Islet precursor cell (in vitro differentiated cells): ENCODE measurements at regions not wholly inside any gene's neighbourhood (a gene's known extent, or its start where the extent isn't known, plus 50 kb on each side); places are given as distances from the start of the nearest gene placed in this dataset.

Experiments used
- DNase-seq: peaks from one replicate; pipeline ENCODE4 v3.0.0-alpha.2; 2018

DNA sequence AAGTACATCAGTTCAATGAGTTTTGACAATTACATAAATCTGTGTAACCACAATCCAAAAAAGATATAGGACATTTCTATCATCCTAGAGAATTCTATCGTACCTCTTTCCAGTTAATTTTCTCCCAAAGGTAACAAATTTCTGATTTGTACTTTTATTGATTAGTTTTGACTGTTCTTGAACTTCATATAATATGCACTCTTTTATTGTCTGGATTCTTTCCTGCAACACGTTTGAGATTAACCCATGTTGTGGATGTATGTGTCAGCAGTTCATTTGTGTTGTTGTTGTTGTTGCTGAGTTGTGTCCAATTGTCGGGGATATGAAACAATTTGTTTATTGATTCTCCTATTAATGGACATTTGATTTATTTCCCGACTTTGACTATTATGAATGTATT, 145.9 kb upstream of the WDR11 start:
- no peak for DNase-seq

- no peak for DNase-seq
Measured at GRCh38 chr10:120710076-120710475, 141.1 kb upstream of the WDR11 start.

DNA sequence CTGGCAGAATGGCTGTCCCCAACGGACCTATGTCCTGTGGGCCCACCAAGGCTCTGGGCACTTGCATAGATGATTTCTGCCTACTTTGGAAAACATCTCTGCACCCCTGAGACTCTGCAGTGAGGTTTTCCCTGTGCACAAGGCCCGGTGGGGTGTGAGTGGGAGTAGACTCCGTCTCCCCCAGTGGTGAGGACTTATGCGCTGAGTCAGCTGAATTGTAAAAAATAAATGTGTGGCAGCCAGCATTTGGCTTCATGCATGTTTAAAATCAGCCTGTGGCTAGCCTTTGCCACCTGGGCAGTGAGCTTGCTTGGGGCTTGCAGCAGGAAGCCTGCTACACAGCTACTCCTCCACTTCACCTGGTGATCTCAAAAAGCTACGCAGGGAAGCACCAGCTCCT, 139.3 kb upstream of the WDR11 start:
- DNase-seq: no peak

- DNase-seq: no peak
Measured at GRCh38 chr10:120713573-120714205, 137.5 kb upstream of the WDR11 start.

DNA sequence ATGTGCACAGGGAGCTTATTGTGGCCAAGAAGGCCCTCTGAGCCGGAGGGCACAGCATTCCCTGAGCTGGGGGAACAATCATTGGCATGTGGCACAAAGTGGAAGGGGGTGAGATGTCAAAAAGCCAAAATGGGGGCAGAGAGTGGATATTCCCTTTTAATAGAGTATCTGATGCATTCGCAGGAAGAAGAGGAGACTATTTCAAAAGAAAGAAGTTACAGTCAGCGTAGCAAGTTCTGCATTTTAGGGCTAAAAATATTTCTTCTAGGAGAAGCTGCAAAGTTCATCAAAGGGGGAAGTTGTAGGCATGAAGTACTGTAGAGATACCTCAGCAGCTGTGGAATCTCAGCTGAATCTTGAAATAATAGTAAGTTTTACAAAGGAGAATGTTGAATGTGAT, 136.0 kb upstream of the WDR11 start:
- DNase-seq: no peak

DNA sequence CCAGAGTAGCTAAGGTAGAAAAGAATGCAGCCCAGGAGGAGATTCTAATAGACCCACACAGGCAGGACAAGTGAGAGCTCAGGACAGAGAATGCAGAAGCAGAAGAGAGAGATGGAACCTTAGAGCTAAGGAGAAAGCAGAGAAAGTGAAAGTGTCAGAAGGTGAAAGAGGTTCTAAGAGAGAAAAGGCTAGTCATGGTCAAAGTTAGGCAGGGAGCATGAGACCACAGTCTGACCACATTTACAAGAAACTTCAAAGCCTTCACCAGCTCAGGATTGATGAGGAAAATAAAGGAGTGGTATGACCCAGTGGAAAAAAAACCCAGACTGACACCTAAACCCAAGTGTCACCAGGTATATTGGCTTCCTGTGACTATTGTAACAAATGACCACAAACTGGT, 131.8 kb upstream of the WDR11 start:
- DNase-seq: no peak

- no peak for DNase-seq
Measured at GRCh38 chr10:120727001-120727400, 124.2 kb upstream of the WDR11 start.

GRCh38 chr10:120729547-120729946, 121.6 kb upstream of the WDR11 start:
- no peak for DNase-seq

DNA sequence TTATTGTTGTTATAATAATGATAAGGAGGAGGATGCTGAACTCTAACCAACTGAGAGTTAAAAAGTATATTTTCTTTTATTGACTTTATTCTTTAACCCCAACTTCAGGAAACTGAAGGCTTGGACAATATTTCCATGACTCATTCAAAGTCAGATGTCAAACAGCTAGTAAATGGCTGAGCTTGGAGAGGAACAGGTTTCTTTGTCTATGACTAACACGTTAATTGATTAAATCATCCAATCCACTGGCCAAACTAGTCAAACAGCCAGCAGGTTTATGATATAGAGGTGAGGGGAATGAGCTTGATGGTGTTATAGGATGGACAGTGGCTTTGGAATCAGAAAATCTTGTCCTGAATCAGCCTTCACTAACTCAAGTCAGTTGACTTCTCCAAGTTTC, 119.1 kb upstream of the WDR11 start:
- DNase-seq: no peak

- no peak for DNase-seq
Measured at GRCh38 chr10:120732643-120733313, 118.4 kb upstream of the WDR11 start.

DNA sequence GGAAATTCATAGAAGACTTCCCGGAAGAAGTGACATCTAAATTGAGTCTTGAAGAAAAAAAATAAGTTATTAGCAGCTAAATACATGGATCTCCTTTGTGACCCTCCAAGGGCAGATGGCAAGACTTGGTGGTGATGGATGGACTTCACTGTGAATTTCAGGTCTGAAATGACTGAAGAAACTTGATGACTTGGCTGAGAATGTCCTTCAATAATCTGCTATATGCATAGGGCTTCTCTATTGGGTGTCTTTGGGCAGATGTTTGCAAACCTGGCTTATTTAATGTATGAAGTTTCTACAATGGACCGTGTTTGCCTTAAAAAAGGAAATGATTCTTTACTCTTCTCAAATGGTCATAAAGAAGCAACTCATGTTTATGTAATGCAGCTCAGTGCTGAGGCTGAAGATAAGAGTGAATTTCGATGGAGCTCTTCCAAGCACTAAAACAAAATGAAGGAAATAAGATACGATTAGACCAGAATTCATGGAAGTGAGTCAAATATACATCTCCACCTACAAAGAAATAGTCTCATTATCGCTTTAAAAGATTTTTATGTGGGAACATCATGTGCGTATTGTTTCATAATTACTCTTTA, 116.6 kb upstream of the WDR11 start:
- DNase-seq: no peak

- DNase-seq: no peak
Measured at GRCh38 chr10:120735315-120735714, 115.8 kb upstream of the WDR11 start.

- no peak for DNase-seq
Measured at GRCh38 chr10:120735773-120736371, 115.3 kb upstream of the WDR11 start.

DNA sequence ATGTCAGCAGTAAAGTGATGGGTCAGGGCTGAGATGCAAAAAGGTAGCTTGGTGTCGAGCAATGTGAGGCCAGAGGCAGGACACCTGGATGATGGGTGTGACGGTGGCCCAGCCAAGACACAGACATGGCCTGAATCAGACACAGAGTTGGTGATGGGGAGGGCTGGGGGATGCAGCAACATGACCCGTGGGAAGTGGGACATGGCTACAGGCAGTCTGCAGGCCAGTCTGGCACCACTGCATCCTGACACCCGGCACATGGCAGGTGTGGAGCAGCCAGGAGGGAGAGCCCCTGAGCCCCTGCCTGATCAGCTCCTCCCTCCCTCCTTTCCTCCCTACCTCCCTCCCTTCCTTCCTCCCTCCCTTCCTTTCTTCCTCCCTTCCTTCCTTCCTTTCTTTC, 114.8 kb upstream of the WDR11 start:
- DNase-seq: no peak

DNA sequence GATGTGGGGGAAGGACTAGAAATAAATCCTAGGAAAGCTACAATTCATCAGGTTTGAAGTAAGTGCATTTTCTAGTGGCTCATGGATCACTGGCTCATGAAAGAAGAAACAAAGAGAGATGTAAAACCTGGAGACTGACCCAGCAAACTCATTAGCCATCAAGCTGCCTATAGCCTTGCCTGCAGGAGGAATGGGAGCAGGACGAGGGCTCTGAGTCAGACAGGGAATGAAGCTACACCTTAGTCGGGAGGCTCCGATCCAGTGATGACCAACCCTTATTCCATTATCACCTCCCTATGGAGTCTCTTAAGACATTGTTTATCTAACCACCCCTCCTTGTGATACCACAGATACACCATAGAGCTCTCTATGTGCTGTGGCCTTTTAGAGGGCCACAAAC, 112.5 kb upstream of the WDR11 start:
- no peak for DNase-seq

GRCh38 chr10:120741396-120741795, 109.8 kb upstream of the WDR11 start:
- no peak for DNase-seq

DNA sequence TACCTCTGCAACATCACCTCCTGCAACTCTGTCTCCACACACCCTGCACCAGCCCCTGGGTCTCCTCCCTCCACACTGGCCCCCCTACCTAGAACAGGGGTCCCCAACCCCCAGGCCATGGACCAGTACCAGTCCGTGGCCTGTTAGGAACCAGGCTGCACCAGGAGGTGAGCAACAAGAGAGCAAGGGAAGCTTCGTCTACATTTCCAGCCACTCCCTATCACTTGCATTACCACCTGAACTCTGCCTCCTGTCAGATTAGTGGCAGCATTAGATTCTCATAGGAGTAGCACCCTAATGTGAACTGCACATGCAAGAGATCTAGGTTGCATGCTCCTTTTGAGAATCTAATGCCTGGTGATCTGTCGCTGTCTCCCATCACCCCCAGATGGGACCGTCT, 108.8 kb upstream of the WDR11 start:
- DNase-seq: no peak

GRCh38 chr10:120744040-120744439, 107.1 kb upstream of the WDR11 start:
- DNase-seq: no peak

- no peak for DNase-seq
Measured at GRCh38 chr10:120746001-120746777, 105.0 kb upstream of the WDR11 start.

DNA sequence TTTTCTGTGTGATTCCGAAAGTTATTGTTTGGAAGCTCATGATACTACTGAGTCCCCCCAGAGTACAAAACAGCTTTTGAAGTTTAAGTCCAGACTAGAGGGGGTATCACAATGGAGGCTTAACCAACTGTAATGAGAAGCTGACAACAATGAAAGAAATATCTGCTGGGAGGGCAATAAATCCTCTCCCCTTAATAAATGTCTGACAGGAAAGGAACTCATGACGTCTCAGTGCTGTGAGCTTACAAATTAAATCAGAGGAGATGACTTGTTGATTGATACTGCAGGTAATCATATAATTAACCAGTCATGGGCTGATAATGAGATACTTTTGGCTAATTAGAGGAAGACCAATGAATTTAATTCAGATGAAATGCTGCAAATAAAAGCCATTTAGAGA, 102.6 kb upstream of the WDR11 start:
- DNase-seq: no peak

GRCh38 chr10:120749072-120749471, 102.1 kb upstream of the WDR11 start:
- DNase-seq: no peak

DNA sequence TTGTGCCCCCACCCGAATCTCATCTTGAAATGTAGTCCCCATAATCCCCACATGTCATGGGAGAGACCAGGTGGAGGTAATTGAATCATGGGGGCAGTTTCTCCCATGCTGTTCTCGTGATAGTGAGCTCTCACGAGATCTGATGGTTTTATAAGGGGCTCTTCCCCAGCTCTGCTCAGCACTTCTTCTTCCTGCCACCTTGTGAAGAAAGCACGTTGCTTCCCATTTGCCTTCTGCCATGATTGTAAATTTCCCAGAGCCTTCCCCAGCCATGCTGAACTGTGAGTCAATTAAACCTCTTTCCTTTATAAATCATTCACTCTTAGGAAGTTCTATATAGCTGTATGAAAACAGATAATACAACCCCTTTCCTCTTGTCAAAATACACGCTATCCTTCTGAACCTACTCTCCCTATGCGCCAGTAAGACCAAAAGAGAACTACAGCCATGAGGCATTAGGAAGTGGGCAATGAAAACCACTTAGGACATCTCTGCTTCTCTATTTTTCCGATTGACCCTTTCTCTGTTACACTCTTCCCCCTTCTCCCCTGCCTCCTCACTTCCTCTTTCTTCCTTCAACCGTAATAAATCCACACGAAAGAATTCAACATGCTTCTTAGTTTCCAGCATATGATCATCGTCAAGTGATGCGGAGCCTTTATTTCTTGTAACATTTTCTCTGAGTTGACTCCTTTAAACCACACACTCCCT, 101.2 kb upstream of the WDR11 start:
- DNase-seq: no peak

DNA sequence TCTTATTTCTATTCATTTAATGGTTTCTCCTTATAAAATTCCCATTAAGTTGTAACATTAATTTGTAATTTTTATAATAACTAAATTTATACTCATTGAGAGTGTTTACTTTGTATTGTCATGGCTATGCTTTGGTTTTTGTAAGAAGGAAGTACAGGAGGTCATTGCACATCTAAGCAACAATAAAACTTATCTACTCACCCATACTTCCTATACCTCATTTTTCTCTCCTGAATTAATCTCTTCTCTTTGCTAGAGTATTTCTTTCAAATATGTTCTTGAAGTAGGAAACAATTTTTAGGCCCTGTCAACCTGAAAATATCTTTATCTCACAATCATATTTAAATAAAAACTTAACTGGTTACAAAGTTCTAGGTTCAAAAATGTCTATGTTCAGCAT, 95.4 kb upstream of the WDR11 start:
- no peak for DNase-seq
